Ovary (tissue), 3 donors: ENCODE measurements at regions not wholly inside any gene's neighbourhood (a gene's known extent, or its start where the extent isn't known, plus 50 kb on each side); places are given as distances from the start of the nearest gene placed in this dataset.

ENCODE experiments used
- CTCF ChIP-seq, 3 donors: fragments of 450-650 bp in 2 of 3; fragments of 200-600 bp in 1 of 3; IDR thresholded peaks; one replicate each; pipeline versions ENCODE4 v1.5.1 to v1.8.0; 2016 to 2022; ENCODE audit warnings: antibody characterized with exemption in 3 of 3, mild to moderate bottlenecking in 1 of 3
- EP300 ChIP-seq: sonication (generic); formaldehyde crosslinking; IDR thresholded peaks from one replicate; pipeline ENCODE4 v1.6.1; 2017; ENCODE audit warnings: antibody characterized with exemption
- POLR2A ChIP-seq: fragments of 450-650 bp; IDR thresholded peaks from one replicate; pipeline ENCODE4 v1.6.1; 2017; ENCODE audit warnings: antibody characterized with exemption, mild to moderate bottlenecking, moderate library complexity
- donor health status: DM: no; HTN: no; CAD: no.

GRCh38 chr16:51474414-51475091 lies 323.5 kb upstream of the SALL1 start:
- no peak for TF ChIP-seq POLR2A
- no peak for TF ChIP-seq CTCF (IDR thresholded peaks at IDR 0.05)
- no peak for TF ChIP-seq EP300
